Panc1 (cell line): ENCODE measurements at regions not wholly inside any gene's neighbourhood (a gene's known extent, or its start where the extent isn't known, plus 50 kb on each side); places are given as distances from the start of the nearest gene placed in this dataset.

ENCODE experiments used
- ATAC-seq: fragments of 200-7000 bp; cut with Tn5 transposase; 2 replicates; pipeline ENCODE4 v1.9.1; 2020; ENCODE audit warnings: mild to moderate bottlenecking, moderate library complexity
- BruUV-seq: library from RNA; stranded (reverse); fragments of 400-500 nt; replicated peaks from 2 replicates; lab custom pipeline; 2021; lab: Mats Ljungman, UMichigan
- CTCF ChIA-PET: fragments of 300-600 bp; sonication (Branson Sonifier 250); formaldehyde crosslinking; loops from one replicate; lab custom pipeline; 2022; ENCODE audit warnings: antibody characterized with exemption; lab: Charles Lee
- POLR2A ChIA-PET: fragments of 300-600 bp; sonication (Branson Sonifier 250); formaldehyde crosslinking; loops from one replicate; lab custom pipeline; 2022; ENCODE audit warnings: antibody characterized with exemption; lab: Charles Lee
- DNase-seq: peaks from one replicate; pipeline ENCODE4 v3.0.0-alpha.2; 2010; ENCODE audit warnings: low read depth, low spot score
- H3K27ac ChIP-seq: 2 replicates; pipeline ENCODE4 v1.5.1; 2011; ENCODE audit warnings: mild to moderate bottlenecking, low read length, inconsistent platforms
- H3K27me3 ChIP-seq: fragments of 200-500 bp; sonication (Bioruptor generic); 2 replicates; pipeline ENCODE4 v1.6.0; 2014; ENCODE audit warnings: low read length, inconsistent platforms; ENCODE audit not compliant: control insufficient read depth, insufficient read depth
- H3K36me3 ChIP-seq: fragments of 200-500 bp; sonication (Bioruptor generic); 2 replicates; pipeline ENCODE4 v1.5.1; 2014; ENCODE audit warnings: inconsistent platforms, mild to moderate bottlenecking, low read length, moderate library complexity; ENCODE audit not compliant: control insufficient read depth, insufficient read depth
- H3K4me1 ChIP-seq: 2 replicates; pipeline ENCODE4 v1.5.1; 2011; ENCODE audit warnings: inconsistent platforms, mild to moderate bottlenecking, low read length, moderate library complexity; ENCODE audit not compliant: control insufficient read depth, insufficient read depth
- H3K4me3 ChIP-seq, 2 experiments: 2 replicates each; pipeline ENCODE4 v1.5.1; 2011 to 2012; ENCODE audit warnings: low read depth in 2 of 2, low read length in 2 of 2, mild to moderate bottlenecking in 2 of 2, inconsistent platforms in 1 of 2, moderate library complexity in 1 of 2
- H3K9me3 ChIP-seq: fragments of 200-500 bp; sonication (Bioruptor generic); 2 replicates; pipeline ENCODE4 v1.5.1; 2014; ENCODE audit warnings: low read depth, mild to moderate bottlenecking, inconsistent platforms, low read length, moderate library complexity; ENCODE audit not compliant: control insufficient read depth, insufficient read depth
- CTCF ChIP-seq: fragments of 450-650 bp; IDR thresholded peaks from 2 replicates; pipeline ENCODE4 v1.5.1; 2017; ENCODE audit warnings: mild to moderate bottlenecking
- POLR2AphosphoS5 ChIP-seq: IDR thresholded peaks from 2 replicates; pipeline ENCODE4 v1.6.1; 2012; ENCODE audit warnings: mild to moderate bottlenecking, low read depth, low read length, moderate library complexity
- REST ChIP-seq, 2 experiments: IDR thresholded peaks; 2 replicates each; pipeline ENCODE4 v1.6.1; 2011 to 2012; ENCODE audit warnings: low read depth in 2 of 2, control low read depth in 1 of 2, low read length in 1 of 2, mild to moderate bottlenecking in 1 of 2, moderate library complexity in 1 of 2; ENCODE audit not compliant: insufficient read depth in 1 of 2
- SIN3A ChIP-seq: IDR thresholded peaks from 2 replicates; pipeline ENCODE4 v1.6.1; 2012; ENCODE audit warnings: low read depth, mild to moderate bottlenecking, low read length, moderate library complexity, borderline replicate concordance; ENCODE audit not compliant: insufficient read depth
- TCF7L2 ChIP-seq: IDR thresholded peaks from 2 replicates; pipeline ENCODE4 v1.6.1; 2011; ENCODE audit warnings: mild to moderate bottlenecking, low read depth, low read length, inconsistent platforms
- in situ Hi-C: cut with HindIII; loops from 2 replicates; pipeline ENCODE4 v1.10.0; 2016; ENCODE audit warnings: low sequenced_read_pairs, low pct_unique_long_range_greater_than_20kb
- intact Hi-C: fragments of 100-400 bp; cut with micrococcal nuclease; formaldehyde crosslinking; loops from one replicate; pipeline ENCODE4 v1.10.0; 2022; ENCODE audit not compliant: unreplicated experiment

GRCh38 chr18:73758446-73758845, 389.2 kb downstream of the FBXO15 start:
- Histone ChIP-seq H3K4me3 (no peak overlapping the region), H3K9me3 (no peaks in the 10 kb centered on the region), H3K27ac (no peak overlapping the region), H3K27me3 (no peaks in the 10 kb centered on the region; the same call in 1 of the 2 replicates), H3K36me3 (no peaks in the 10 kb centered on the region), H3K4me1 (no peaks in the 10 kb centered on the region)
- TF ChIP-seq SIN3A (no peak), TCF7L2 (no peak)
- POLR2A ChIA-PET: no interaction called here
- intact Hi-C loops: no loop called here
- DNase-seq (no peak), ATAC-seq (no peak)
- BruUV-seq: no TSS peak
- CTCF ChIA-PET: no interaction called here
- in situ Hi-C loops: no loop called here

GRCh38 chr18:73756256-73757091, 391.2 kb downstream of the FBXO15 start:
- Histone ChIP-seq H3K36me3 (no peaks in the 10 kb centered on the region), H3K4me1 (no peaks in the 10 kb centered on the region), H3K4me3 (no peak overlapping the region), H3K9me3 (no peaks in the 10 kb centered on the region), H3K27ac (no peak overlapping the region), H3K27me3 (no peaks in the 10 kb centered on the region; the same call in 1 of the 2 replicates)
- ChIA-PET CTCF (no interaction called here), POLR2A (no interaction called here)
- intact Hi-C loops: no loop called here
- ATAC-seq (no peak; the same call in none of the 2 replicates), DNase-seq (peak; percentile 48)
- BruUV-seq: no TSS peak
- TF ChIP-seq TCF7L2: no peak
- TF ChIP-seq CTCF: no peak
- no peak for TF ChIP-seq SIN3A
- TF ChIP-seq REST (IDR thresholded peaks at IDR 0.05; ENCODE audit: insufficient read depth in 1 of 2, low read depth in 2 of 2, low read length in 1 of 2): no peak
- no peak for TF ChIP-seq POLR2AphosphoS5
- in situ Hi-C loops: no loop called here

GRCh38 chr18:73752965-73753364, 394.7 kb downstream of the FBXO15 start:
- no TSS peak for BruUV-seq
- TF ChIP-seq REST (IDR thresholded peaks at IDR 0.05; ENCODE audit: insufficient read depth in 1 of 2, low read depth in 2 of 2, low read length in 1 of 2): no peak
- TF ChIP-seq TCF7L2: no peak
- no peak for TF ChIP-seq SIN3A
- Histone ChIP-seq H3K36me3 (no peaks in the 10 kb centered on the region), H3K27me3 (peaks cover 2% of the 10 kb centered on the region), H3K4me3 (no peak overlapping the region), H3K4me1 (no peaks in the 10 kb centered on the region), H3K27ac (no peak overlapping the region), H3K9me3 (no peaks in the 10 kb centered on the region)
- in situ Hi-C loops: no loop called here
- ChIA-PET POLR2A (no interaction called here), CTCF (no interaction called here)
- DNase-seq (peak; percentile 80), ATAC-seq (peak; percentile 18; the same call in 1 of the 2 replicates)
- intact Hi-C loops: no loop called here
